Parathyroid adenoma (tissue), 2 donors: ENCODE measurements at regions not wholly inside any gene's neighbourhood (a gene's known extent, or its start where the extent isn't known, plus 50 kb on each side); places are given as distances from the start of the nearest gene placed in this dataset.

Experiments used
- H2AFZ ChIP-seq: fragments of 300-600 bp; sonication (generic); one replicate; pipeline ENCODE4 v1.7.0; 2017; ENCODE audit warnings: antibody characterized with exemption, mild to moderate bottlenecking
- H3K27ac ChIP-seq: fragments of 300-600 bp; sonication (generic); one replicate; pipeline ENCODE4 v1.7.0; 2017
- H3K27me3 ChIP-seq: fragments of 300-600 bp; sonication (generic); one replicate; pipeline ENCODE4 v1.7.0; 2017; ENCODE audit warnings: low read length; ENCODE audit not compliant: control insufficient read depth, insufficient read depth
- H3K36me3 ChIP-seq: fragments of 300-600 bp; sonication (generic); one replicate; pipeline ENCODE4 v1.7.0; 2017; ENCODE audit warnings: low read length; ENCODE audit not compliant: control insufficient read depth, insufficient read depth
- H3K4me1 ChIP-seq: fragments of 300-600 bp; sonication (generic); one replicate; pipeline ENCODE4 v1.7.0; 2017; ENCODE audit warnings: control low read depth
- H3K4me2 ChIP-seq: fragments of 300-600 bp; sonication (generic); one replicate; pipeline ENCODE4 v1.7.0; 2017; ENCODE audit warnings: low read length
- H3K4me3 ChIP-seq: fragments of 300-600 bp; sonication (generic); one replicate; pipeline ENCODE4 v1.7.0; 2017; ENCODE audit warnings: low read depth, low read length
- H3K79me2 ChIP-seq: fragments of 300-600 bp; sonication (generic); one replicate; pipeline ENCODE4 v1.7.0; 2017; ENCODE audit warnings: control low read depth
- H3K9ac ChIP-seq: fragments of 300-600 bp; sonication (generic); one replicate; pipeline ENCODE4 v1.7.0; 2017; ENCODE audit warnings: mild to moderate bottlenecking
- H3K9me3 ChIP-seq: fragments of 300-600 bp; sonication (generic); one replicate; pipeline ENCODE4 v1.7.0; 2017; ENCODE audit warnings: low read length; ENCODE audit not compliant: control insufficient read depth
- TF ChIP-seq, protein P1 (sequence below): fragments of 300-600 bp; sonication (generic); IDR thresholded peaks from one replicate; pipeline ENCODE4 v1.7.0; 2017; ENCODE audit warnings: antibody characterized with exemption, mild to moderate bottlenecking
- donor health status: primary hyperparathyroidism.

DNA sequence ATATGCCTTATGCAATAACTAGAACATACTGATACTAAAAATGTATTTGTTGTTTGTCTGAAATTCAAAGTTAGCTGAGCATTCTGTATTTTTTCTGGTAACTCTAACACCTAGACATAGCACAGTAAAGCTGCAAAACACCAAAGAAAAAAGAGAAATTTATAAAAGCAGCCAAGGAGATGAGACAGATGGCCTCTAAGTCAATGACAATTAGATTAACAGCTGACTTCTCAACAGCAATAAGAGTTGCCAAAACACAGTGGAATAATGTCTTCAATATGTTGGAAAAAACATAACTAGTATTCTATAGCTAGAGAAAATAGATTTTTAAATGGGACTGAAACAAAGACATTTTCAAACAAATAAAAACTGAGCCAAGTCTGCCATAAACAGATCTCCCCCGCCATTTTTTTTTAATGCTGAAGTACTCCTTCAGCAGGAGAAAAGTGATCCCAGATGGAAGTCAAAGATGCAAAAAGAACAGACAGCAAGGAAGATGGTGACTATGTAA lies 81.3 kb downstream of the SYF2 start:
- Histone ChIP-seq H3K4me2 (no peak overlapping the region), H3K27ac (no peak overlapping the region), H2AFZ (no peak overlapping the region), H3K4me3 (no peak overlapping the region), H3K27me3 (no peaks in the 10 kb centered on the region), H3K9ac (no peak overlapping the region), H3K36me3 (no peaks in the 10 kb centered on the region), H3K4me1 (no peaks in the 10 kb centered on the region), H3K9me3 (no peaks in the 10 kb centered on the region), H3K79me2 (no peaks in the 10 kb centered on the region)
- TF ChIP-seq, protein P1, sequence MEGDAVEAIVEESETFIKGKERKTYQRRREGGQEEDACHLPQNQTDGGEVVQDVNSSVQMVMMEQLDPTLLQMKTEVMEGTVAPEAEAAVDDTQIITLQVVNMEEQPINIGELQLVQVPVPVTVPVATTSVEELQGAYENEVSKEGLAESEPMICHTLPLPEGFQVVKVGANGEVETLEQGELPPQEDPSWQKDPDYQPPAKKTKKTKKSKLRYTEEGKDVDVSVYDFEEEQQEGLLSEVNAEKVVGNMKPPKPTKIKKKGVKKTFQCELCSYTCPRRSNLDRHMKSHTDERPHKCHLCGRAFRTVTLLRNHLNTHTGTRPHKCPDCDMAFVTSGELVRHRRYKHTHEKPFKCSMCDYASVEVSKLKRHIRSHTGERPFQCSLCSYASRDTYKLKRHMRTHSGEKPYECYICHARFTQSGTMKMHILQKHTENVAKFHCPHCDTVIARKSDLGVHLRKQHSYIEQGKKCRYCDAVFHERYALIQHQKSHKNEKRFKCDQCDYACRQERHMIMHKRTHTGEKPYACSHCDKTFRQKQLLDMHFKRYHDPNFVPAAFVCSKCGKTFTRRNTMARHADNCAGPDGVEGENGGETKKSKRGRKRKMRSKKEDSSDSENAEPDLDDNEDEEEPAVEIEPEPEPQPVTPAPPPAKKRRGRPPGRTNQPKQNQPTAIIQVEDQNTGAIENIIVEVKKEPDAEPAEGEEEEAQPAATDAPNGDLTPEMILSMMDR, result no peak

DNA sequence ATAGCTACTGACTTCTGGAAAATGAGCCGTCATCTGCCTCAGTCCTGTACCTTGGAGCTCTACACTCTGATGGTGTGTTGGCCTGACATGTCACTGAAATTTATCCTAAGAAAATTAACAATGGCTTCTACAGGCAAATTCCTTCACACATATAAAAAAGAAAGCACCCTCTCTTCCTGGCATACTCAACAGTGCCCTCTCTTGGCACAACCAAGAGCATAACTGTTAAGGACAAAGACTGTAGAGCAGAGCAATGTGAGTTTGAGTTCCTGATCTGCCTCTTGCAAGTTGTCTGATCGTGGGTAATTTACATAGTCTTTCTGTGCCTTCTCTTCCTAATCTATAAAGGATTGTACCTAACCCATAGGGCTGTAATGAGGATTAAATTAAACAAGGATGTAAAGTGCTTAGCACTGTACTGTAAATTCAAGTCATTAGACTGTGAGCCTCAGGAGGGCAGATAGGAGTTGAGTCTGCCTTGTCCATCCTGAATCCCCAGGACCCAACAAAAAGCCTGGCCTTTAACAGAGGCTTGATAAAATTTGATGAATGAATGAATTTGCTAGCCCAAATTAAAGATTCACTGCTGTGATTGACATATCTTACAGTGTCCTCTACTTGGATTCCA lies 83.5 kb downstream of the SYF2 start:
- Histone ChIP-seq H3K4me3 (no peak overlapping the region), H3K9ac (no peak overlapping the region), H3K9me3 (no peaks in the 10 kb centered on the region), H3K27ac (no peak overlapping the region), H3K4me2 (no peak overlapping the region), H3K4me1 (no peaks in the 10 kb centered on the region), H2AFZ (no peak overlapping the region), H3K27me3 (no peaks in the 10 kb centered on the region), H3K79me2 (no peaks in the 10 kb centered on the region), H3K36me3 (no peaks in the 10 kb centered on the region)
- TF ChIP-seq, protein P1, result no peak

DNA sequence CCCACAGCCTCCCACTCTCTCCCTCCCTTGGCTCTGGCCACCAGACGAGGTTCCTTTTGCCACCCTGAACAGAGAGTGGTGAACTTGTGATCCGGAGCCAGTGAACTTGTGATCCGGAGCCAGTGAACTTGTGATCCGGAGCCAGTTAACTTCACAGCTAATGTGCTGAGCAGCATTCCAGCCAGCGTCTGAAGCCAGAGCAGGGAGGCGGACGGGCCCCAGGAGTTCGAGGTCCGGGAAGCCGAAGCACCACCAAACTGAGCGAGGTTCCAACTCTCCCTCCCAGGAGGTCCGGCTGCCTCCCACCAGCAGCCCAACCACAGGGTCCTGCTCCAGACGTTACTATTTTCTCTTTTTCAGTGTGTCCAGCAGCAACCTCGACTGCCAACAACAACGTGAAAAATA lies 85.8 kb downstream of the SYF2 start:
- Histone ChIP-seq H2AFZ (no peak overlapping the region), H3K4me3 (no peak overlapping the region), H3K27ac (no peak overlapping the region), H3K4me1 (no peaks in the 10 kb centered on the region), H3K36me3 (no peaks in the 10 kb centered on the region), H3K27me3 (no peaks in the 10 kb centered on the region), H3K4me2 (no peak overlapping the region), H3K9ac (no peak overlapping the region), H3K9me3 (no peaks in the 10 kb centered on the region), H3K79me2 (no peaks in the 10 kb centered on the region)
- TF ChIP-seq, protein P1, result no peak

DNA sequence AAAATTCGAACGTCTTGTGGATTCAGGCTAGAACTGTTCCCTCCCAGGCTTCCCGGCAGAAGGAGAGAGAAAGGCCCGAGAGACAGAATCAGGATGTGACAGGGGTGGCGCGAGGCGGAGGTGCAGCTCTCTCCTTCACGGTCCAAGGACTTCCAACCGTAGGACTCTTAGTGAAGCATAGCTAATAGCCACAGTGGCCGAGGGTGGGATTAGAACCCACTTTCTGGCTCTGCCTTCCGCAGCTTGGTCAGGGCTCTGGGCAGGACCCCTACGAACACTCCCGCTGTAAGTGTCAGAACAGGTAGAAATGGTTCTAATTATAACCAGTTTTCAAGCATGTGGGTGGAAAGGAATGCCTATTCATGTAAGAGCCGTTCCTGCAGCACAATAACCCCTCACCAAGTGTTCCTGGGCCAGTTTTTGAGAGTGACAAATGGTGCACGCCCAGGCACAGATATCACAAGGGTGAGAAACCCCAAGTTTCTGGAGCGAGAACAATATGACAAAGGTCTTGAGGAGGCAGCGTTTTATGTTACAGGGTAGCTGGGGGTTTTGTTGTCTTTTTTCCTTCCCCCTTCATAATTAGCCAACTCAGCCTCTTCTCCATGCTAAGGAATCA lies 86.4 kb downstream of the SYF2 start:
- no peak overlapping the region for H2AFZ ChIP-seq
- no peaks in the 10 kb centered on the region for H3K9me3 ChIP-seq
- no peak overlapping the region for H3K9ac ChIP-seq
- TF ChIP-seq, protein P1, result no peak
- H3K4me3 ChIP-seq, result no peak overlapping the region
- no peaks in the 10 kb centered on the region for H3K27me3 ChIP-seq
- H3K79me2 ChIP-seq, result no peaks in the 10 kb centered on the region
- no peaks in the 10 kb centered on the region for H3K4me1 ChIP-seq
- no peaks in the 10 kb centered on the region for H3K36me3 ChIP-seq
- no peak overlapping the region for H3K4me2 ChIP-seq
- no peak overlapping the region for H3K27ac ChIP-seq
